Mesendoderm (in vitro differentiated cells): ENCODE measurements at regions not wholly inside any gene's neighbourhood (a gene's known extent, or its start where the extent isn't known, plus 50 kb on each side); places are given as distances from the start of the nearest gene placed in this dataset.

Source experiments
- DNase-seq: peaks from one replicate; pipeline ENCODE4 v3.0.0; 2013
- H2AK5ac ChIP-seq: 2 replicates; pipeline ENCODE4 v1.6.1; 2013; ENCODE audit warnings: low read length, inconsistent platforms
- H2BK120ac ChIP-seq: 2 replicates; pipeline ENCODE4 v1.6.1; 2013; ENCODE audit warnings: low read depth, mild to moderate bottlenecking, low read length, moderate library complexity, mixed read lengths
- H2BK15ac ChIP-seq: replicated peaks from 2 replicates; pipeline ENCODE4 v1.6.1; 2013; ENCODE audit warnings: low read depth, mild to moderate bottlenecking, moderate library complexity
- H2BK5ac ChIP-seq: 2 replicates; pipeline ENCODE4 v1.6.1; 2013; ENCODE audit warnings: low read length, inconsistent platforms
- H3K18ac ChIP-seq: 2 replicates; pipeline ENCODE4 v1.6.1; 2013; ENCODE audit warnings: mild to moderate bottlenecking, low read length, mixed read lengths
- H3K23ac ChIP-seq: one replicate; pipeline ENCODE4 v1.6.1; 2013; ENCODE audit warnings: low read length
- H3K27ac ChIP-seq: 2 replicates; pipeline ENCODE4 v1.5.1; 2013; ENCODE audit warnings: low read depth, mild to moderate bottlenecking, inconsistent platforms, low read length, moderate library complexity
- H3K27me3 ChIP-seq: 2 replicates; pipeline ENCODE4 v1.6.1; 2013; ENCODE audit warnings: low read length, control low read depth, mild to moderate bottlenecking, inconsistent platforms; ENCODE audit not compliant: insufficient read depth, poor library complexity
- H3K36me3 ChIP-seq: 2 replicates; pipeline ENCODE4 v1.6.1; 2013; ENCODE audit warnings: low read length, inconsistent platforms; ENCODE audit not compliant: control insufficient read depth, insufficient read depth
- H3K4ac ChIP-seq: one replicate; pipeline ENCODE4 v1.6.1; 2013; ENCODE audit warnings: low read depth, mild to moderate bottlenecking, low read length, moderate library complexity
- H3K4me1 ChIP-seq: 2 replicates; pipeline ENCODE4 v1.6.1; 2013; ENCODE audit warnings: low read depth, low read length, inconsistent platforms; ENCODE audit not compliant: control insufficient read depth
- H3K4me2 ChIP-seq: 2 replicates; pipeline ENCODE4 v1.6.1; 2013; ENCODE audit warnings: low read length
- H3K4me3 ChIP-seq: 2 replicates; pipeline ENCODE4 v1.5.1; 2013; ENCODE audit warnings: mild to moderate bottlenecking, low read length
- H3K56ac ChIP-seq: one replicate; pipeline ENCODE4 v1.6.1; 2013; ENCODE audit warnings: low read length
- H3K79me1 ChIP-seq: 2 replicates; pipeline ENCODE4 v1.6.1; 2013; ENCODE audit warnings: low read length, inconsistent platforms
- H3K79me2 ChIP-seq: 2 replicates; pipeline ENCODE4 v1.6.1; 2013; ENCODE audit warnings: mild to moderate bottlenecking, low read length; ENCODE audit not compliant: control insufficient read depth, insufficient read depth
- H3K9ac ChIP-seq: 2 replicates; pipeline ENCODE4 v1.6.1; 2013; ENCODE audit warnings: low read length, inconsistent platforms
- H4K5ac ChIP-seq: one replicate; pipeline ENCODE4 v1.6.1; 2013; ENCODE audit warnings: low read length
- H4K8ac ChIP-seq: one replicate; pipeline ENCODE4 v1.6.1; 2013; ENCODE audit warnings: low read depth, mild to moderate bottlenecking, control low read depth, low read length, moderate library complexity
- WGBS: extraction: QIAGEN DNeasy Blood & Tissue Kit; methylation state at CpG from one replicate; pipeline ENCODE4 v1.1.7; 2013; ENCODE audit warnings: low lambda C conversion rate, missing lambda C conversion rate; ENCODE audit not compliant: insufficient coverage; ENCODE audit errors: extremely low coverage; 5-methylcytosine and 5-hydroxymethylcytosine counted together

GRCh38 chr17:77076124-77076830, 64.5 kb upstream of the SEC14L1 start:
- H3K56ac ChIP-seq, result no peak overlapping the region
- no peak overlapping the region for H2BK5ac ChIP-seq
- no peaks in the 10 kb centered on the region for H3K36me3 ChIP-seq
- no peaks in the 10 kb centered on the region for H3K27me3 ChIP-seq
- H3K79me1 ChIP-seq, result no peaks in the 10 kb centered on the region
- H3K9ac ChIP-seq, result no peak overlapping the region
- no peak overlapping the region for H4K8ac ChIP-seq
- no peaks in the 10 kb centered on the region for H3K79me2 ChIP-seq
- no peak overlapping the region for H3K23ac ChIP-seq
- H4K5ac ChIP-seq, result no peak overlapping the region
- no peak overlapping the region for H2AK5ac ChIP-seq
- H3K18ac ChIP-seq, result no peak overlapping the region
- WGBS, result no CpG with 5 or more reads among the region's 14 CpGs
- no peak overlapping the region for H3K27ac ChIP-seq
- no peak overlapping the region for H2BK15ac ChIP-seq
- no peaks in the 10 kb centered on the region for H3K4me1 ChIP-seq
- H3K4ac ChIP-seq, result no peak overlapping the region
- H3K4me3 ChIP-seq, result no peak overlapping the region
- H2BK120ac ChIP-seq, result no peak overlapping the region
- no peak overlapping the region for H3K4me2 ChIP-seq
- no peak for DNase-seq

GRCh38 chr17:77083531-77083930, 57.2 kb upstream of the SEC14L1 start:
- H3K4me1 ChIP-seq, result no peaks in the 10 kb centered on the region
- no peak overlapping the region for H3K23ac ChIP-seq
- no peak for DNase-seq
- no peak overlapping the region for H3K56ac ChIP-seq
- H2BK120ac ChIP-seq, result no peak overlapping the region
- H4K5ac ChIP-seq, result no peak overlapping the region
- no CpG with 5 or more reads among the region's 5 CpGs for WGBS
- no peaks in the 10 kb centered on the region for H3K79me2 ChIP-seq
- no peak overlapping the region for H3K4me2 ChIP-seq
- H3K9ac ChIP-seq, result no peak overlapping the region
- no peak overlapping the region for H3K4ac ChIP-seq
- no peak overlapping the region for H3K18ac ChIP-seq
- H4K8ac ChIP-seq, result no peak overlapping the region
- H2BK5ac ChIP-seq, result no peak overlapping the region
- no peaks in the 10 kb centered on the region for H3K27me3 ChIP-seq
- H3K27ac ChIP-seq, result no peak overlapping the region
- H2BK15ac ChIP-seq, result no peak overlapping the region
- no peaks in the 10 kb centered on the region for H3K36me3 ChIP-seq
- H3K4me3 ChIP-seq, result no peak overlapping the region
- no peak overlapping the region for H2AK5ac ChIP-seq
- H3K79me1 ChIP-seq, result no peaks in the 10 kb centered on the region

GRCh38 chr17:77085926-77086432, 54.8 kb upstream of the SEC14L1 start:
- Histone ChIP-seq H2BK5ac (no peak overlapping the region), H3K56ac (no peak overlapping the region), H2BK120ac (no peak overlapping the region), H3K4ac (no peak overlapping the region), H3K79me2 (peaks cover 18% of the 10 kb centered on the region), H3K23ac (no peak overlapping the region), H3K4me3 (no peak overlapping the region), H3K4me1 (no peaks in the 10 kb centered on the region), H3K9ac (no peak overlapping the region), H4K8ac (no peak overlapping the region), H3K27me3 (no peaks in the 10 kb centered on the region), H2AK5ac (no peak overlapping the region), H2BK15ac (no peak overlapping the region), H3K4me2 (no peak overlapping the region), H3K79me1 (peaks cover 4% of the 10 kb centered on the region), H3K27ac (no peak overlapping the region), H3K36me3 (no peaks in the 10 kb centered on the region), H4K5ac (no peak overlapping the region), H3K18ac (no peak overlapping the region)
- no CpG with 5 or more reads among the region's 8 CpGs for WGBS
- DNase-seq, result no peak

GRCh38 chr17:77086433-77087010, 54.2 kb upstream of the SEC14L1 start:
- H2BK5ac ChIP-seq, result no peak overlapping the region
- H3K9ac ChIP-seq, result no peak overlapping the region
- no CpG with 5 or more reads among the region's 11 CpGs for WGBS
- no peak overlapping the region for H3K4ac ChIP-seq
- no peak overlapping the region for H3K23ac ChIP-seq
- H3K27me3 ChIP-seq, result no peaks in the 10 kb centered on the region
- H3K4me1 ChIP-seq, result no peaks in the 10 kb centered on the region
- H4K8ac ChIP-seq, result peak overlapping the region; percentile 91
- no peak overlapping the region for H2AK5ac ChIP-seq
- H2BK15ac ChIP-seq, result no peak overlapping the region
- H3K79me2 ChIP-seq, result peaks cover 22% of the 10 kb centered on the region
- peaks cover 7% of the 10 kb centered on the region for H3K79me1 ChIP-seq
- H3K27ac ChIP-seq, result no peak overlapping the region
- no peaks in the 10 kb centered on the region for H3K36me3 ChIP-seq
- DNase-seq, result peak; percentile 85
- H3K18ac ChIP-seq, result no peak overlapping the region
- no peak overlapping the region for H2BK120ac ChIP-seq
- H3K4me3 ChIP-seq, result no peak overlapping the region
- peak overlapping the region; percentile 65 for H3K56ac ChIP-seq
- H4K5ac ChIP-seq, result no peak overlapping the region
- no peak overlapping the region for H3K4me2 ChIP-seq

- H2BK120ac ChIP-seq, result no peak overlapping the region
- peak overlapping the region; percentile 65 for H3K56ac ChIP-seq
- peak overlapping the region; percentile 60 for H4K8ac ChIP-seq
- H3K4ac ChIP-seq, result peak overlapping the region; percentile 66
- H3K36me3 ChIP-seq, result peaks cover 4% of the 10 kb centered on the region
- H3K23ac ChIP-seq, result no peak overlapping the region
- no peaks in the 10 kb centered on the region for H3K4me1 ChIP-seq
- H3K4me3 ChIP-seq, result no peak overlapping the region
- H4K5ac ChIP-seq, result peak overlapping the region; percentile 88
- H3K27me3 ChIP-seq, result no peaks in the 10 kb centered on the region
- H3K27ac ChIP-seq, result no peak overlapping the region
- peak overlapping the region; percentile 22 for H3K18ac ChIP-seq
- H3K9ac ChIP-seq, result peak overlapping the region; percentile 53
- no peak overlapping the region for H2BK5ac ChIP-seq
- peaks cover 27% of the 10 kb centered on the region for H3K79me2 ChIP-seq
- DNase-seq, result no peak
- H2AK5ac ChIP-seq, result no peak overlapping the region
- no peak overlapping the region for H2BK15ac ChIP-seq
- no CpG with 5 or more reads among the region's 16 CpGs for WGBS
- peaks cover 12% of the 10 kb centered on the region for H3K79me1 ChIP-seq
- peak overlapping the region; percentile 30 for H3K4me2 ChIP-seq
Measured at GRCh38 chr17:77087650-77088454, 52.9 kb upstream of the SEC14L1 start.
